HEK293 (cell line): ENCODE measurements at regions not wholly inside any gene's neighbourhood (a gene's known extent, or its start where the extent isn't known, plus 50 kb on each side); places are given as distances from the start of the nearest gene placed in this dataset.

ENCODE experiments used
- CTCF ChIA-PET: fragments of 350-600 bp; formaldehyde crosslinking; extraction: SDS; loops from one replicate; lab custom pipeline; 2021; ENCODE audit warnings: antibody characterized with exemption; lab: Yijun Ruan, JAX
- POLR2A ChIA-PET: fragments of 300-600 bp; formaldehyde crosslinking; extraction: SDS; loops from one replicate; lab custom pipeline; 2020; ENCODE audit warnings: antibody characterized with exemption, inconsistent platforms; lab: Yijun Ruan, JAX
- H3K27ac ChIP-seq: fragments of 200-500 bp; sonication (Bioruptor generic); 2 replicates; pipeline ENCODE4 v1.5.1; 2014; ENCODE audit warnings: low read depth, low read length, control low read depth, inconsistent platforms; ENCODE audit errors: extremely low read depth
- H3K36me3 ChIP-seq, 2 experiments: fragments of 200-500 bp in 1 of 2; sonication (Bioruptor generic) in 1 of 2; 1 replicate in 1 of 2; 2 replicates in 1 of 2; pipeline ENCODE4 v1.5.1; 2014 to 2017; ENCODE audit warnings: inconsistent platforms in 2 of 2, low read length in 2 of 2; ENCODE audit not compliant: control insufficient read depth in 2 of 2, insufficient read depth in 1 of 2
- H3K4me1 ChIP-seq: fragments of 200-500 bp; sonication (Bioruptor generic); 2 replicates; pipeline ENCODE4 v1.5.1; 2014; ENCODE audit warnings: mild to moderate bottlenecking, low read length, inconsistent platforms; ENCODE audit not compliant: control insufficient read depth, insufficient read depth
- H3K4me3 ChIP-seq: 2 replicates; pipeline ENCODE4 v1.5.1; 2011; ENCODE audit warnings: low read depth, mild to moderate bottlenecking, control low read depth, low read length, moderate library complexity
- H3K9me3 ChIP-seq: fragments of 200-500 bp; sonication (Bioruptor generic); 2 replicates; pipeline ENCODE4 v1.5.1; 2014; ENCODE audit warnings: low read depth, low read length, inconsistent platforms; ENCODE audit not compliant: control insufficient read depth, insufficient read depth
- MYNN ChIP-seq: fragments of 450-650 bp; formaldehyde crosslinking; IDR thresholded peaks from 2 replicates; pipeline ENCODE4 v1.5.1; 2016; ENCODE audit warnings: missing biosample characterization, missing genetic modification characterization, borderline replicate concordance
- PRDM1 ChIP-seq: fragments of 450-650 bp; formaldehyde crosslinking; IDR thresholded peaks from 2 replicates; pipeline ENCODE4; 2016; ENCODE audit warnings: missing biosample characterization, missing genetic modification characterization
- SP3 ChIP-seq: fragments of 450-650 bp; formaldehyde crosslinking; IDR thresholded peaks from 2 replicates; pipeline ENCODE4 v1.5.1; 2016; ENCODE audit warnings: missing biosample characterization, missing genetic modification characterization
- YY1 ChIP-seq: fragments of 450-650 bp; formaldehyde crosslinking; IDR thresholded peaks from 2 replicates; pipeline ENCODE4 v1.5.1; 2018; ENCODE audit warnings: missing biosample characterization, missing genetic modification characterization
- ZFHX2 ChIP-seq: fragments of 450-650 bp; formaldehyde crosslinking; conservative IDR thresholded peaks from 2 replicates; pipeline ENCODE4 v1.5.1; 2016; ENCODE audit warnings: missing biosample characterization, missing genetic modification characterization
- ZNF2 ChIP-seq: fragments of 450-650 bp; formaldehyde crosslinking; IDR thresholded peaks from 2 replicates; pipeline ENCODE4 v1.5.1; 2016; ENCODE audit warnings: missing biosample characterization, missing genetic modification characterization
- ZNF302 ChIP-seq: fragments of 450-650 bp; formaldehyde crosslinking; IDR thresholded peaks from 2 replicates; pipeline ENCODE4 v1.5.1; 2016; ENCODE audit warnings: missing biosample characterization, missing genetic modification characterization, low read depth
- ZNF394 ChIP-seq: fragments of 450-650 bp; formaldehyde crosslinking; IDR thresholded peaks from 2 replicates; pipeline ENCODE4 v1.5.1; 2016; ENCODE audit warnings: missing biosample characterization, missing genetic modification characterization, mild to moderate bottlenecking, moderate library complexity, borderline replicate concordance
- ZNF514 ChIP-seq: fragments of 450-650 bp; formaldehyde crosslinking; IDR thresholded peaks from 2 replicates; pipeline ENCODE4 v1.5.1; 2016; ENCODE audit warnings: missing biosample characterization, missing genetic modification characterization
- ZNF629 ChIP-seq: fragments of 450-650 bp; formaldehyde crosslinking; IDR thresholded peaks from 2 replicates; pipeline ENCODE4 v1.5.1; 2017; ENCODE audit warnings: missing biosample characterization, missing genetic modification characterization
- ZNF654 ChIP-seq: fragments of 450-650 bp; formaldehyde crosslinking; IDR thresholded peaks from 2 replicates; pipeline ENCODE4 v1.5.1; 2016; ENCODE audit warnings: low read depth, missing biosample characterization, missing genetic modification characterization
- ZNF791 ChIP-seq: fragments of 450-650 bp; formaldehyde crosslinking; IDR thresholded peaks from 2 replicates; pipeline ENCODE4 v1.5.1; 2016; ENCODE audit warnings: missing biosample characterization, missing genetic modification characterization
- TF ChIP-seq, protein P1 (sequence below): fragments of 450-650 bp; formaldehyde crosslinking; conservative IDR thresholded peaks from 2 replicates; pipeline ENCODE4 v1.5.1; 2016; ENCODE audit warnings: low read depth, missing biosample characterization, missing genetic modification characterization
- TF ChIP-seq, protein P2 (sequence below): fragments of 450-650 bp; formaldehyde crosslinking; IDR thresholded peaks from 2 replicates; pipeline ENCODE4 v1.5.1; 2016; ENCODE audit warnings: missing biosample characterization, missing genetic modification characterization, borderline replicate concordance
- TF ChIP-seq, protein P3 (sequence below): fragments of 450-650 bp; formaldehyde crosslinking; IDR thresholded peaks from 2 replicates; pipeline ENCODE4 v1.5.1; 2017; ENCODE audit warnings: missing biosample characterization, missing genetic modification characterization
- TF ChIP-seq, protein P4 (sequence below): fragments of 450-650 bp; formaldehyde crosslinking; IDR thresholded peaks from 2 replicates; pipeline ENCODE4 v1.5.1; 2016; ENCODE audit warnings: missing biosample characterization, missing genetic modification characterization
- TF ChIP-seq, protein P5 (sequence below): fragments of 450-650 bp; formaldehyde crosslinking; IDR thresholded peaks from 2 replicates; pipeline ENCODE4 v1.5.1; 2016; ENCODE audit warnings: missing biosample characterization, missing genetic modification characterization

DNA sequence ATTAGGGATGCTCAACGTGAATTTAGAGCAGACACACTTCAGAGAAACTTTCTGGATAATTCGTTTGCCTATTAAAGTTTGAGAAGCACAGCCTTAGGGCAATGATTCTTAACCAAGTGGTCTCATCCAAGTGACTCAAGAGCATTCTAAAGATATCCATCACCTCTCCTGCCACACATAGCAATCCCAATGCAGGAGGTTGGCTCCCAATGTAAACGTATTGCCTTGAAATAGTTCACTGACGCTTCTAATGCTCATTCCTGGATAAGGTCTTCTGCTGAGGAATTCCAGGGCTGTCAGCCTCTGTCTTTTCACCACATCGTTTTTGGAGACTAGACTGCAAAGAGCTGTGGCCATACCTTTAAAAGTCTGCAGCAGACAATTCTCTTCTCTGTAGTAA is 279.8 kb upstream of the DACH1 start (continued):
- TF ChIP-seq, protein P1, sequence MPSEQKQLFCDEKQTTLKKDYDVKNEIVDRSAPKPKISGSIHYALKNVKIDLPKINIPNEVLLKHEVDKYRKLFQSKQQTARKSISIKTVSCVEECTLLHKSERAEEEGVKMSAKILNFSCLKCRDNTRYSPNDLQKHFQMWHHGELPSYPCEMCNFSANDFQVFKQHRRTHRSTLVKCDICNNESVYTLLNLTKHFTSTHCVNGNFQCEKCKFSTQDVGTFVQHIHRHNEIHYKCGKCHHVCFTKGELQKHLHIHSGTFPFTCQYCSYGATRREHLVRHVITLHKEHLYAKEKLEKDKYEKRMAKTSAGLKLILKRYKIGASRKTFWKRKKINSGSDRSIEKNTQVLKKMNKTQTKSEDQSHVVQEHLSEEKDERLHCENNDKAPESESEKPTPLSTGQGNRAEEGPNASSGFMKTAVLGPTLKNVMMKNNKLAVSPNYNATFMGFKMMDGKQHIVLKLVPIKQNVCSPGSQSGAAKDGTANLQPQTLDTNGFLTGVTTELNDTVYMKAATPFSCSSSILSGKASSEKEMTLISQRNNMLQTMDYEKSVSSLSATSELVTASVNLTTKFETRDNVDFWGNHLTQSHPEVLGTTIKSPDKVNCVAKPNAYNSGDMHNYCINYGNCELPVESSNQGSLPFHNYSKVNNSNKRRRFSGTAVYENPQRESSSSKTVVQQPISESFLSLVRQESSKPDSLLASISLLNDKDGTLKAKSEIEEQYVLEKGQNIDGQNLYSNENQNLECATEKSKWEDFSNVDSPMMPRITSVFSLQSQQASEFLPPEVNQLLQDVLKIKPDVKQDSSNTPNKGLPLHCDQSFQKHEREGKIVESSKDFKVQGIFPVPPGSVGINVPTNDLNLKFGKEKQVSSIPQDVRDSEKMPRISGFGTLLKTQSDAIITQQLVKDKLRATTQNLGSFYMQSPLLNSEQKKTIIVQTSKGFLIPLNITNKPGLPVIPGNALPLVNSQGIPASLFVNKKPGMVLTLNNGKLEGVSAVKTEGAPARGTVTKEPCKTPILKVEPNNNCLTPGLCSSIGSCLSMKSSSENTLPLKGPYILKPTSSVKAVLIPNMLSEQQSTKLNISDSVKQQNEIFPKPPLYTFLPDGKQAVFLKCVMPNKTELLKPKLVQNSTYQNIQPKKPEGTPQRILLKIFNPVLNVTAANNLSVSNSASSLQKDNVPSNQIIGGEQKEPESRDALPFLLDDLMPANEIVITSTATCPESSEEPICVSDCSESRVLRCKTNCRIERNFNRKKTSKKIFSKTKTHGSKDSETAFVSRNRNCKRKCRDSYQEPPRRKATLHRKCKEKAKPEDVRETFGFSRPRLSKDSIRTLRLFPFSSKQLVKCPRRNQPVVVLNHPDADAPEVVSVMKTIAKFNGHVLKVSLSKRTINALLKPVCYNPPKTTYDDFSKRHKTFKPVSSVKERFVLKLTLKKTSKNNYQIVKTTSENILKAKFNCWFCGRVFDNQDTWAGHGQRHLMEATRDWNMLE, result no peak

DNA sequence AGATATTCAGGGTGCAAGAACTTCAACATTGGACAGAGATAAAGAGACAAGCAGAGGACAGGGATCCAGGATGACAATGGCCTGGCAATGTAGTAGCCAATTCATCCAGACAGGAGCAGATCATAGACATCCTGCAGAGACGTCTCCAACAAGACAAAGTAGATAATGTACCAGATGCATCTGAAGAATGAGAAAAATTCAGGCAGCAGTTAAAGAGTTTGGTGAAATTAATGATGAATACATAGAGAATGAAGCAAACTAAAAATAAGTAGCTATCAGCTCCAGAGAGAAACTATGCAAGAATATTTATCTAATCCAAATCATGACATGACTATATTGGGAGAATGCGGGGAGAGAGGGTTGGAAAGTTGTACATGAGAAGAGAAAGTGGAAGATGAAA is 278.4 kb upstream of the DACH1 start:
- Histone ChIP-seq H3K4me3 (no peak overlapping the region), H3K36me3 (no peaks in the 10 kb centered on the region), H3K9me3 (no peaks in the 10 kb centered on the region), H3K27ac (no peak overlapping the region), H3K4me1 (no peaks in the 10 kb centered on the region)
- no peak for TF ChIP-seq ZNF394 (tag by site-specific recombination)
- peak; percentile 57; the same call in 1 of the 2 replicates for TF ChIP-seq PRDM1 (tag by site-specific recombination)
- TF ChIP-seq, protein P2, sequence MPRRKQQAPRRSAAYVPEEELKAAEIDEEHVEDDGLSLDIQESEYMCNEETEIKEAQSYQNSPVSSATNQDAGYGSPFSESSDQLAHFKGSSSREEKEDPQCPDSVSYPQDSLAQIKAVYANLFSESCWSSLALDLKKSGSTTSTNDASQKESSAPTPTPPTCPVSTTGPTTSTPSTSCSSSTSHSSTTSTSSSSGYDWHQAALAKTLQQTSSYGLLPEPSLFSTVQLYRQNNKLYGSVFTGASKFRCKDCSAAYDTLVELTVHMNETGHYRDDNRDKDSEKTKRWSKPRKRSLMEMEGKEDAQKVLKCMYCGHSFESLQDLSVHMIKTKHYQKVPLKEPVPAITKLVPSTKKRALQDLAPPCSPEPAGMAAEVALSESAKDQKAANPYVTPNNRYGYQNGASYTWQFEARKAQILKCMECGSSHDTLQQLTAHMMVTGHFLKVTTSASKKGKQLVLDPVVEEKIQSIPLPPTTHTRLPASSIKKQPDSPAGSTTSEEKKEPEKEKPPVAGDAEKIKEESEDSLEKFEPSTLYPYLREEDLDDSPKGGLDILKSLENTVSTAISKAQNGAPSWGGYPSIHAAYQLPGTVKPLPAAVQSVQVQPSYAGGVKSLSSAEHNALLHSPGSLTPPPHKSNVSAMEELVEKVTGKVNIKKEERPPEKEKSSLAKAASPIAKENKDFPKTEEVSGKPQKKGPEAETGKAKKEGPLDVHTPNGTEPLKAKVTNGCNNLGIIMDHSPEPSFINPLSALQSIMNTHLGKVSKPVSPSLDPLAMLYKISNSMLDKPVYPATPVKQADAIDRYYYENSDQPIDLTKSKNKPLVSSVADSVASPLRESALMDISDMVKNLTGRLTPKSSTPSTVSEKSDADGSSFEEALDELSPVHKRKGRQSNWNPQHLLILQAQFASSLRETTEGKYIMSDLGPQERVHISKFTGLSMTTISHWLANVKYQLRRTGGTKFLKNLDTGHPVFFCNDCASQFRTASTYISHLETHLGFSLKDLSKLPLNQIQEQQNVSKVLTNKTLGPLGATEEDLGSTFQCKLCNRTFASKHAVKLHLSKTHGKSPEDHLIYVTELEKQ (tag by site-specific recombination), result no peak
- CTCF ChIA-PET, result no interaction called here
- POLR2A ChIA-PET, result no interaction called here

DNA sequence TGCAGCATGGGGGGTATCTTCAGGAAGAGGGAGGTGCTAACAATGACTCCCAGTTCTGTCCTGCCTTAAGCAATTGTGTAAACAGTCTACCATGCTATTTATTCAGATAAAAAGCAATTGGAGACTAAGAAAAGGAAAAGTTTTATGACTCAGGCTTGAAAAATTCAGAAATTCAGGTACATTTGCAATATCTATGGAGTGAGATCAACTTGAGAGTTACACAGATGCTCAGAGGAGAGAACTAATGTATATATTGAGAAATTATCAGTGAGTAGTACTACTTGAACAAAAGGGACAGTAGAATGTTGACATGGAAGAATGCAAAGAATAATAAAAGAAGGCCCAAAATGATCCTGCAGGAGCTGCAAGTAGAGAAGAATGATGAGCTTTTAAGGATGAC is 277.6 kb upstream of the DACH1 start:
- H3K27ac ChIP-seq, result no peak overlapping the region
- POLR2A ChIA-PET, result no interaction called here
- no peak overlapping the region for H3K4me3 ChIP-seq
- CTCF ChIA-PET, result no interaction called here
- TF ChIP-seq ZNF654 (tag by site-specific recombination) (no peak), MYNN (no peak), ZFHX2 (tag by site-specific recombination) (no peak), SP3 (tag by site-specific recombination) (no peak), ZNF629 (tag by site-specific recombination) (no peak), ZNF791 (tag by site-specific recombination) (no peak), ZNF2 (tag by site-specific recombination) (no peak), ZNF514 (tag by site-specific recombination) (no peak), YY1 (tag by site-specific recombination) (no peak), ZNF302 (tag by site-specific recombination) (no peak)
- TF ChIP-seq, protein P3, sequence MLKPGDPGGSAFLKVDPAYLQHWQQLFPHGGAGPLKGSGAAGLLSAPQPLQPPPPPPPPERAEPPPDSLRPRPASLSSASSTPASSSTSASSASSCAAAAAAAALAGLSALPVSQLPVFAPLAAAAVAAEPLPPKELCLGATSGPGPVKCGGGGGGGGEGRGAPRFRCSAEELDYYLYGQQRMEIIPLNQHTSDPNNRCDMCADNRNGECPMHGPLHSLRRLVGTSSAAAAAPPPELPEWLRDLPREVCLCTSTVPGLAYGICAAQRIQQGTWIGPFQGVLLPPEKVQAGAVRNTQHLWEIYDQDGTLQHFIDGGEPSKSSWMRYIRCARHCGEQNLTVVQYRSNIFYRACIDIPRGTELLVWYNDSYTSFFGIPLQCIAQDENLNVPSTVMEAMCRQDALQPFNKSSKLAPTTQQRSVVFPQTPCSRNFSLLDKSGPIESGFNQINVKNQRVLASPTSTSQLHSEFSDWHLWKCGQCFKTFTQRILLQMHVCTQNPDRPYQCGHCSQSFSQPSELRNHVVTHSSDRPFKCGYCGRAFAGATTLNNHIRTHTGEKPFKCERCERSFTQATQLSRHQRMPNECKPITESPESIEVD, result no peak
- TF ChIP-seq, protein P4, sequence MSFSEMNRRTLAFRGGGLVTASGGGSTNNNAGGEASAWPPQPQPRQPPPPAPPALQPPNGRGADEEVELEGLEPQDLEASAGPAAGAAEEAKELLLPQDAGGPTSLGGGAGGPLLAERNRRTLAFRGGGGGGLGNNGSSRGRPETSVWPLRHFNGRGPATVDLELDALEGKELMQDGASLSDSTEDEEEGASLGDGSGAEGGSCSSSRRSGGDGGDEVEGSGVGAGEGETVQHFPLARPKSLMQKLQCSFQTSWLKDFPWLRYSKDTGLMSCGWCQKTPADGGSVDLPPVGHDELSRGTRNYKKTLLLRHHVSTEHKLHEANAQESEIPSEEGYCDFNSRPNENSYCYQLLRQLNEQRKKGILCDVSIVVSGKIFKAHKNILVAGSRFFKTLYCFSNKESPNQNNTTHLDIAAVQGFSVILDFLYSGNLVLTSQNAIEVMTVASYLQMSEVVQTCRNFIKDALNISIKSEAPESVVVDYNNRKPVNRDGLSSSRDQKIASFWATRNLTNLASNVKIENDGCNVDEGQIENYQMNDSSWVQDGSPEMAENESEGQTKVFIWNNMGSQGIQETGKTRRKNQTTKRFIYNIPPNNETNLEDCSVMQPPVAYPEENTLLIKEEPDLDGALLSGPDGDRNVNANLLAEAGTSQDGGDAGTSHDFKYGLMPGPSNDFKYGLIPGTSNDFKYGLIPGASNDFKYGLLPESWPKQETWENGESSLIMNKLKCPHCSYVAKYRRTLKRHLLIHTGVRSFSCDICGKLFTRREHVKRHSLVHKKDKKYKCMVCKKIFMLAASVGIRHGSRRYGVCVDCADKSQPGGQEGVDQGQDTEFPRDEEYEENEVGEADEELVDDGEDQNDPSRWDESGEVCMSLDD (tag by site-specific recombination), result no peak
- TF ChIP-seq, protein P5, sequence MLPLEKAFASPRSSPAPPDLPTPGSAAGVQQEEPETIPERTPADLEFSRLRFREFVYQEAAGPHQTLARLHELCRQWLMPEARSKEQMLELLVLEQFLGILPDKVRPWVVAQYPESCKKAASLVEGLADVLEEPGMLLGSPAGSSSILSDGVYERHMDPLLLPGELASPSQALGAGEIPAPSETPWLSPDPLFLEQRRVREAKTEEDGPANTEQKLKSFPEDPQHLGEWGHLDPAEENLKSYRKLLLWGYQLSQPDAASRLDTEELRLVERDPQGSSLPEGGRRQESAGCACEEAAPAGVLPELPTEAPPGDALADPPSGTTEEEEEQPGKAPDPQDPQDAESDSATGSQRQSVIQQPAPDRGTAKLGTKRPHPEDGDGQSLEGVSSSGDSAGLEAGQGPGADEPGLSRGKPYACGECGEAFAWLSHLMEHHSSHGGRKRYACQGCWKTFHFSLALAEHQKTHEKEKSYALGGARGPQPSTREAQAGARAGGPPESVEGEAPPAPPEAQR (tag by site-specific recombination), result no peak
- no peaks in the 10 kb centered on the region for H3K36me3 ChIP-seq
- H3K9me3 ChIP-seq, result no peaks in the 10 kb centered on the region
- no peaks in the 10 kb centered on the region for H3K4me1 ChIP-seq
